ENCODE measurements at regions not wholly inside any gene's neighbourhood (a gene's known extent, or its start where the extent isn't known, plus 50 kb on each side); places are given as distances from the start of the nearest gene placed in this dataset.

- H3K36me3 ChIP-seq (ENCODE audit: control insufficient read depth, insufficient read depth, low read length) = no peaks in the 10 kb centered on the region
- no peak for TF ChIP-seq CTCF (IDR thresholded peaks at IDR 0.05; ENCODE audit: insufficient read depth, low read length, poor library complexity, severe bottlenecking)
- no peak for DNase-seq (ENCODE audit: low read depth)
- H3K27me3 ChIP-seq (ENCODE audit: control insufficient read depth, insufficient read depth, low read length) = no peaks in the 10 kb centered on the region
- H3K4me3 ChIP-seq (ENCODE audit: low read depth, low read length) = no peak overlapping the region
Observed at GRCh38 chrX:39245024-39245423, 443.8 kb downstream of the MID1IP1 start.

- no peak for TF ChIP-seq CTCF (IDR thresholded peaks at IDR 0.05; ENCODE audit: insufficient read depth, low read length, poor library complexity, severe bottlenecking)
- H3K27me3 ChIP-seq (ENCODE audit: control insufficient read depth, insufficient read depth, low read length) = no peaks in the 10 kb centered on the region
- DNase-seq (ENCODE audit: low read depth) = no peak
- H3K36me3 ChIP-seq (ENCODE audit: control insufficient read depth, insufficient read depth, low read length) = no peaks in the 10 kb centered on the region
- no peak overlapping the region for H3K4me3 ChIP-seq (ENCODE audit: low read depth, low read length)
Observed at GRCh38 chrX:39247536-39247935, 446.3 kb downstream of the MID1IP1 start.

GRCh38 chrX:39248330-39248729 lies 447.1 kb downstream of the MID1IP1 start:
- Histone ChIP-seq H3K4me3 (ENCODE audit: low read depth, low read length) (no peak overlapping the region), H3K27me3 (ENCODE audit: control insufficient read depth, insufficient read depth, low read length) (no peaks in the 10 kb centered on the region), H3K36me3 (ENCODE audit: control insufficient read depth, insufficient read depth, low read length) (no peaks in the 10 kb centered on the region)
- TF ChIP-seq CTCF (IDR thresholded peaks at IDR 0.05; ENCODE audit: insufficient read depth, low read length, poor library complexity, severe bottlenecking) = no peak
- no peak for DNase-seq (ENCODE audit: low read depth)

GRCh38 chrX:39249999-39250398 lies 448.7 kb downstream of the MID1IP1 start:
- Histone ChIP-seq H3K4me3 (ENCODE audit: low read depth, low read length) (no peak overlapping the region), H3K36me3 (ENCODE audit: control insufficient read depth, insufficient read depth, low read length) (no peaks in the 10 kb centered on the region), H3K27me3 (ENCODE audit: control insufficient read depth, insufficient read depth, low read length) (no peaks in the 10 kb centered on the region)
- TF ChIP-seq CTCF (IDR thresholded peaks at IDR 0.05; ENCODE audit: insufficient read depth, low read length, poor library complexity, severe bottlenecking) = no peak
- DNase-seq (ENCODE audit: low read depth) = no peak

- Histone ChIP-seq H3K4me3 (ENCODE audit: low read depth, low read length) (no peak overlapping the region), H3K27me3 (ENCODE audit: control insufficient read depth, insufficient read depth, low read length) (no peaks in the 10 kb centered on the region), H3K36me3 (ENCODE audit: control insufficient read depth, insufficient read depth, low read length) (no peaks in the 10 kb centered on the region)
- TF ChIP-seq CTCF (IDR thresholded peaks at IDR 0.05; ENCODE audit: insufficient read depth, low read length, poor library complexity, severe bottlenecking) = no peak
- no peak for DNase-seq (ENCODE audit: low read depth)
Observed at GRCh38 chrX:39251995-39252394, 450.7 kb downstream of the MID1IP1 start.

- no peaks in the 10 kb centered on the region for H3K36me3 ChIP-seq (ENCODE audit: control insufficient read depth, insufficient read depth, low read length)
- no peaks in the 10 kb centered on the region for H3K27me3 ChIP-seq (ENCODE audit: control insufficient read depth, insufficient read depth, low read length)
- no peak for DNase-seq (ENCODE audit: low read depth)
- no peak overlapping the region for H3K4me3 ChIP-seq (ENCODE audit: low read depth, low read length)
- TF ChIP-seq CTCF (IDR thresholded peaks at IDR 0.05; ENCODE audit: insufficient read depth, low read length, poor library complexity, severe bottlenecking) = no peak
Observed at GRCh38 chrX:39253551-39253950, 452.3 kb downstream of the MID1IP1 start.
